ENCODE measurements at regions not wholly inside any gene's neighbourhood (a gene's known extent, or its start where the extent isn't known, plus 50 kb on each side); places are given as distances from the start of the nearest gene placed in this dataset.

DNA sequence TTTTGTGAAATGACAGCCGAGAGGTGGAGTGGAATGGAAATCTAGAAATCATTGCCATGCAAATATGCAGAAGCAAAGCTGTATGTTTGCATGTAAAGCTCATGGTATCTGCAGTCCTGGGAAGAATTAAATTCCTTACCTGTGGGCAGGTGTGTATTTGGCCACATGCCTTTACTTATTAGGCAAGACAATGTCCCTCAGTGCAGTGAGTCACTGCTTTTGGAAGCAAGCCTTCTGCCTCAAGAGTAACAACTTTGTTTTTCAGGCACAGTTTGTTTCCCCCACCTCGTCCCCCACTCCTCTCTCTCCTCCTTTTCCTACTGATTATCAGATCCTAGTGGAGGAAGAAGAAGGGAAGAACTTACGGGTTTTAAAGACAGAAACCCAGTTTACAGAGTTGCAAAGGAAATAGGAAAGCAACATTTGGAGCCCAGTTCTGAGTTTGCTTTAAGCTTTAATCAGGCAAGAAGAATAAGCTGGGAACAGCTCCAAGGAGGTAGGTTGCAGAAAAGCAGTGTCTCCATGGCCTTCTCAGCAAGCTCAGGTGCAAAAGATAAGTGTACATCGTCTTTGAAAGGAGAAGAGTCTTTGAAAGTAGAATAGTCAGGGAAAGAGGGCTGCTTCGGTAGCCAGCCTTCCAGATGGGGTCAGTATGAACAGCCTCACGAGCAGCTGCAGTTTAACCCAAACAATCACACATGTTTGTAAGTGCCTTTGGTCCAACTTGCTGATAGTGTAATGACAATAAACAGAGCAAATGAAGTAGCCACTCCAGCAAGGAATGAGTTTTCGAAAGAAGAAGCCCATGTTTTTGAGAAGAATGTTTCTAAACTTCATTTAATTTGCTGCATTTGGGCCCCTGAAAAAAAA lies 190.1 kb downstream of the KLF5 start:
- no peaks in the 10 kb centered on the region for H3K4me1 ChIP-seq (ENCODE audit: insufficient read depth, low read length, severe bottlenecking)
- no peak overlapping the region for H3K4me3 ChIP-seq (ENCODE audit: low read depth, low read length, poor library complexity, severe bottlenecking)
- H3K4me2 ChIP-seq (ENCODE audit: low read length) = no peak overlapping the region
- no peak overlapping the region for H3K9ac ChIP-seq (ENCODE audit: low read length)
- TF ChIP-seq, protein P1, sequence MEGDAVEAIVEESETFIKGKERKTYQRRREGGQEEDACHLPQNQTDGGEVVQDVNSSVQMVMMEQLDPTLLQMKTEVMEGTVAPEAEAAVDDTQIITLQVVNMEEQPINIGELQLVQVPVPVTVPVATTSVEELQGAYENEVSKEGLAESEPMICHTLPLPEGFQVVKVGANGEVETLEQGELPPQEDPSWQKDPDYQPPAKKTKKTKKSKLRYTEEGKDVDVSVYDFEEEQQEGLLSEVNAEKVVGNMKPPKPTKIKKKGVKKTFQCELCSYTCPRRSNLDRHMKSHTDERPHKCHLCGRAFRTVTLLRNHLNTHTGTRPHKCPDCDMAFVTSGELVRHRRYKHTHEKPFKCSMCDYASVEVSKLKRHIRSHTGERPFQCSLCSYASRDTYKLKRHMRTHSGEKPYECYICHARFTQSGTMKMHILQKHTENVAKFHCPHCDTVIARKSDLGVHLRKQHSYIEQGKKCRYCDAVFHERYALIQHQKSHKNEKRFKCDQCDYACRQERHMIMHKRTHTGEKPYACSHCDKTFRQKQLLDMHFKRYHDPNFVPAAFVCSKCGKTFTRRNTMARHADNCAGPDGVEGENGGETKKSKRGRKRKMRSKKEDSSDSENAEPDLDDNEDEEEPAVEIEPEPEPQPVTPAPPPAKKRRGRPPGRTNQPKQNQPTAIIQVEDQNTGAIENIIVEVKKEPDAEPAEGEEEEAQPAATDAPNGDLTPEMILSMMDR (IDR thresholded peaks at IDR 0.05; ENCODE audit: low read length) = no peak
- no peak for TF ChIP-seq EZH2 (IDR thresholded peaks at IDR 0.05; ENCODE audit: borderline replicate concordance, low read length)
- H3K27me3 ChIP-seq (ENCODE audit: insufficient read depth, low read length) = no peaks in the 10 kb centered on the region
- no peaks in the 10 kb centered on the region for H4K20me1 ChIP-seq (ENCODE audit: insufficient read depth, low read length)
- no peaks in the 10 kb centered on the region for H3K79me2 ChIP-seq (ENCODE audit: insufficient read depth, low read length)
- no peaks in the 10 kb centered on the region for H3F3A ChIP-seq (ENCODE audit: insufficient read depth, low read length)
- no peak overlapping the region for H3K27ac ChIP-seq (ENCODE audit: low read depth, low read length, poor library complexity, severe bottlenecking)
- no peaks in the 10 kb centered on the region for H3K9me3 ChIP-seq (ENCODE audit: low read length)
- H3K9me2 ChIP-seq (ENCODE audit: low read depth, low read length) = no peaks in the 10 kb centered on the region
- H2AFZ ChIP-seq (ENCODE audit: low read length) = no peak overlapping the region
- no peaks in the 10 kb centered on the region for H3K36me3 ChIP-seq (ENCODE audit: insufficient read depth, low read length)

DNA sequence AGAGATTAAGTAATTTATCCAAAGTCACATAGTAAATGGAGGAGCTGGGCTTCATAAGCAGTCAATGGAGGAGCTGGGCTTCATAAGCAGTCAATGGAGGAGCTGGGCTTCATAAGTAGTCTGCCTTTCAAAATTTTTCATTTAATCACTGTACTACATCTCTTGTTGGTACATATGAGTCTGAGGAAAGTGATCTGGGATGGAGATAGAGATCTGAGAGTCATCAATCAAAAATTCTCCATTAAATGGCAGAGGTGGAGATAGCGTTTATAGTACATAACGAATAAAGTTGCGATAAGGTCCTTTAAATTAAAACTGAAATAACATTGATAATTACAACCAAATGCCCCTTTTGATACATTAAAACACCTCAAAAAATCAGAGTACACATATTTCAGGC lies 189.3 kb downstream of the KLF5 start:
- H3K4me2 ChIP-seq (ENCODE audit: low read length) = no peak overlapping the region
- H3K79me2 ChIP-seq (ENCODE audit: insufficient read depth, low read length) = no peaks in the 10 kb centered on the region
- H3K9me2 ChIP-seq (ENCODE audit: low read depth, low read length) = no peaks in the 10 kb centered on the region
- no peak overlapping the region for H3K9ac ChIP-seq (ENCODE audit: low read length)
- no peaks in the 10 kb centered on the region for H3K27me3 ChIP-seq (ENCODE audit: insufficient read depth, low read length)
- H3F3A ChIP-seq (ENCODE audit: insufficient read depth, low read length) = no peaks in the 10 kb centered on the region
- H3K9me3 ChIP-seq (ENCODE audit: low read length) = no peaks in the 10 kb centered on the region
- TF ChIP-seq, protein P1 (IDR thresholded peaks at IDR 0.05; ENCODE audit: low read length) = no peak
- TF ChIP-seq EZH2 (IDR thresholded peaks at IDR 0.05; ENCODE audit: borderline replicate concordance, low read length) = no peak
- H3K27ac ChIP-seq (ENCODE audit: low read depth, low read length, poor library complexity, severe bottlenecking) = no peak overlapping the region
- H2AFZ ChIP-seq (ENCODE audit: low read length) = no peak overlapping the region
- no peaks in the 10 kb centered on the region for H3K4me1 ChIP-seq (ENCODE audit: insufficient read depth, low read length, severe bottlenecking)
- H4K20me1 ChIP-seq (ENCODE audit: insufficient read depth, low read length) = no peaks in the 10 kb centered on the region
- no peaks in the 10 kb centered on the region for H3K36me3 ChIP-seq (ENCODE audit: insufficient read depth, low read length)
- H3K4me3 ChIP-seq (ENCODE audit: low read depth, low read length, poor library complexity, severe bottlenecking) = no peak overlapping the region

DNA sequence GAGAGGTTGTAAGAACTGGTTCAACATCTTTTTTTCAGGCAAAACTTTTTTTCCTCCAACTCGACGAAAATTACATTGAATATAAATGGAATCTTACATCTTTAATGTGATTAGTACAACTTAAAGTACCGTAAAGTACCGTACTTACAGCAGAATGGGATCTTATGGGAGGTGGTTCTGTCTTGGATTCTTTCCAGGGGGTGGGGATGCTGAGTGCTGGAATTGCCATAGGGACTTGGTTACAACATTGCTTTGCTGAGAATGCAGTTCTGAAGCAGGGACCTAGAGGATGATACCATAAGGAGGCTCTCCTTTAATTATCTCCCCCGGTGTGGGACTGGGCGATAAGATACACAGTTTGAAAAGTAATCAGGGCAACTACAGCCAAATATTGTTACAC lies 186.4 kb downstream of the KLF5 start:
- H3K27me3 ChIP-seq (ENCODE audit: insufficient read depth, low read length) = no peaks in the 10 kb centered on the region
- H3K4me3 ChIP-seq (ENCODE audit: low read depth, low read length, poor library complexity, severe bottlenecking) = no peak overlapping the region
- no peaks in the 10 kb centered on the region for H3K79me2 ChIP-seq (ENCODE audit: insufficient read depth, low read length)
- H3K27ac ChIP-seq (ENCODE audit: low read depth, low read length, poor library complexity, severe bottlenecking) = no peak overlapping the region
- H2AFZ ChIP-seq (ENCODE audit: low read length) = no peak overlapping the region
- H3K36me3 ChIP-seq (ENCODE audit: insufficient read depth, low read length) = no peaks in the 10 kb centered on the region
- no peaks in the 10 kb centered on the region for H3K4me1 ChIP-seq (ENCODE audit: insufficient read depth, low read length, severe bottlenecking)
- no peak overlapping the region for H3K9ac ChIP-seq (ENCODE audit: low read length)
- H3K9me3 ChIP-seq (ENCODE audit: low read length) = no peaks in the 10 kb centered on the region
- no peaks in the 10 kb centered on the region for H3K9me2 ChIP-seq (ENCODE audit: low read depth, low read length)
- H3F3A ChIP-seq (ENCODE audit: insufficient read depth, low read length) = no peaks in the 10 kb centered on the region
- no peaks in the 10 kb centered on the region for H4K20me1 ChIP-seq (ENCODE audit: insufficient read depth, low read length)
- no peak for TF ChIP-seq EZH2 (IDR thresholded peaks at IDR 0.05; ENCODE audit: borderline replicate concordance, low read length)
- TF ChIP-seq, protein P1 (IDR thresholded peaks at IDR 0.05; ENCODE audit: low read length) = no peak
- H3K4me2 ChIP-seq (ENCODE audit: low read length) = no peak overlapping the region
